H9 (cell line): ENCODE measurements at regions not wholly inside any gene's neighbourhood (a gene's known extent, or its start where the extent isn't known, plus 50 kb on each side); places are given as distances from the start of the nearest gene placed in this dataset.

ENCODE experiments used
- DNase-seq: peaks from one replicate; pipeline ENCODE4 v3.0.0-alpha.2; 2017
- H2AFZ ChIP-seq: one replicate; pipeline ENCODE4 v1.6.1; 2013; ENCODE audit warnings: mild to moderate bottlenecking, low read length, control low read depth, moderate library complexity
- H2AK5ac ChIP-seq: 2 replicates; pipeline ENCODE4 v1.6.1; 2013; ENCODE audit warnings: low read length, control low read depth, mixed read lengths; ENCODE audit not compliant: insufficient read length
- H2BK120ac ChIP-seq: one replicate; pipeline ENCODE4 v1.6.1; 2013; ENCODE audit warnings: low read depth, mild to moderate bottlenecking, low read length, control low read depth, inconsistent platforms; ENCODE audit not compliant: poor library complexity, severe bottlenecking
- H2BK12ac ChIP-seq: 2 replicates; pipeline ENCODE4 v1.6.1; 2013; ENCODE audit warnings: low read length, control low read depth, mixed read lengths, low read depth; ENCODE audit not compliant: insufficient read length
- H2BK15ac ChIP-seq: 2 replicates; pipeline ENCODE4 v1.6.1; 2013; ENCODE audit warnings: low read depth, low read length, control low read depth
- H2BK20ac ChIP-seq: one replicate; pipeline ENCODE4 v1.6.1; 2013; ENCODE audit warnings: low read depth, mild to moderate bottlenecking, low read length, control low read depth, inconsistent platforms; ENCODE audit not compliant: poor library complexity, severe bottlenecking
- H2BK5ac ChIP-seq: 2 replicates; pipeline ENCODE4 v1.6.1; 2013; ENCODE audit warnings: low read length, control low read depth, mixed read lengths; ENCODE audit not compliant: insufficient read length
- H3K14ac ChIP-seq: 2 replicates; pipeline ENCODE4 v1.6.1; 2013; ENCODE audit warnings: low read length, control low read depth; ENCODE audit not compliant: insufficient read depth
- H3K18ac ChIP-seq: 2 replicates; pipeline ENCODE4 v1.6.1; 2013; ENCODE audit warnings: low read depth, mild to moderate bottlenecking, mixed read lengths, low read length, control low read depth; ENCODE audit not compliant: insufficient read length
- H3K23ac ChIP-seq: 2 replicates; pipeline ENCODE4 v1.6.1; 2013; ENCODE audit warnings: low read length, control low read depth, mixed read lengths, low read depth; ENCODE audit not compliant: insufficient read length
- H3K23me2 ChIP-seq: 2 replicates; pipeline ENCODE4 v1.6.1; 2013; ENCODE audit warnings: low read depth, mild to moderate bottlenecking, mixed read lengths, low read length, control low read depth; ENCODE audit not compliant: insufficient read length, poor library complexity, severe bottlenecking
- H3K27ac ChIP-seq: 2 replicates; pipeline ENCODE4 v1.5.1; 2013; ENCODE audit warnings: low read length, control low read depth, mixed read lengths, low read depth; ENCODE audit not compliant: insufficient read length
- H3K27me3 ChIP-seq: 2 replicates; pipeline ENCODE4 v1.6.1; 2013; ENCODE audit warnings: low read length, control low read depth, inconsistent platforms; ENCODE audit not compliant: insufficient read depth
- H3K4ac ChIP-seq: 2 replicates; pipeline ENCODE4 v1.6.1; 2013; ENCODE audit warnings: low read depth, mild to moderate bottlenecking, control low read depth, inconsistent platforms, low read length, moderate library complexity
- H3K4me1 ChIP-seq: 2 replicates; pipeline ENCODE4 v1.6.1; 2013; ENCODE audit warnings: low read length, control low read depth, inconsistent platforms; ENCODE audit not compliant: insufficient read depth
- H3K4me2 ChIP-seq: 2 replicates; pipeline ENCODE4 v1.6.1; 2013; ENCODE audit warnings: low read length, control low read depth, mixed read lengths; ENCODE audit not compliant: insufficient read length, insufficient read depth
- H3K56ac ChIP-seq: 2 replicates; pipeline ENCODE4 v1.6.1; 2013; ENCODE audit warnings: low read depth, mild to moderate bottlenecking, mixed read lengths, low read length, control low read depth; ENCODE audit not compliant: insufficient read length
- H3K79me1 ChIP-seq: 2 replicates; pipeline ENCODE4 v1.6.1; 2013; ENCODE audit warnings: low read depth, mild to moderate bottlenecking, moderate library complexity, low read length, control low read depth, inconsistent platforms; ENCODE audit not compliant: insufficient read depth, poor library complexity, severe bottlenecking
- H3K79me2 ChIP-seq: 2 replicates; pipeline ENCODE4 v1.6.1; 2013; ENCODE audit warnings: low read length, control low read depth, inconsistent platforms; ENCODE audit not compliant: insufficient read depth
- H3K9ac ChIP-seq: 2 replicates; pipeline ENCODE4 v1.6.1; 2013; ENCODE audit warnings: low read length, control low read depth, mixed read lengths; ENCODE audit not compliant: insufficient read length; ENCODE audit errors: extremely low read depth
- H3K9me3 ChIP-seq: one replicate; pipeline ENCODE4 v1.6.1; 2013; ENCODE audit warnings: low read depth, low read length, inconsistent platforms; ENCODE audit not compliant: control insufficient read depth
- H3T11ph ChIP-seq: one replicate; pipeline ENCODE4 v1.6.1; 2013; ENCODE audit warnings: mild to moderate bottlenecking, low read length, control low read depth, inconsistent platforms
- H4K20me1 ChIP-seq: one replicate; pipeline ENCODE4 v1.6.1; 2013; ENCODE audit not compliant: control insufficient read depth, insufficient read length, insufficient read depth
- H4K5ac ChIP-seq: 2 replicates; pipeline ENCODE4 v1.6.1; 2013; ENCODE audit warnings: low read depth, mild to moderate bottlenecking, mixed read lengths, low read length, control low read depth; ENCODE audit not compliant: insufficient read length
- H4K8ac ChIP-seq: replicated peaks from 2 replicates; pipeline ENCODE4 v1.6.1; 2013; ENCODE audit warnings: low read length, control low read depth, mixed read lengths, low read depth; ENCODE audit not compliant: insufficient read length
- H4K91ac ChIP-seq: 2 replicates; pipeline ENCODE4 v1.6.1; 2013; ENCODE audit warnings: low read depth, mild to moderate bottlenecking, moderate library complexity, mixed read lengths, low read length, control low read depth; ENCODE audit not compliant: insufficient read length
- H3K27ac Mint-ChIP-seq, 3 experiments: 2 replicates in 2 of 3; 3 replicates in 1 of 3; pipeline ENCODE4 v1.8.0; 2020 to 2021; ENCODE audit warnings: mixed read lengths in 3 of 3, mild to moderate bottlenecking in 1 of 3, moderate library complexity in 1 of 3
- H3K27me3 Mint-ChIP-seq: 2 replicates; pipeline ENCODE4 v1.8.0; 2021; ENCODE audit warnings: low read depth, mild to moderate bottlenecking, moderate library complexity, mixed read lengths
- H3K36me3 Mint-ChIP-seq, 3 experiments: 2 replicates in 2 of 3; 3 replicates in 1 of 3; pipeline ENCODE4 v1.8.0; 2020 to 2021; ENCODE audit warnings: low read depth in 3 of 3, mixed read lengths in 3 of 3; ENCODE audit not compliant: insufficient read depth in 1 of 3
- H3K4me1 Mint-ChIP-seq, 2 experiments: 2 replicates each; pipeline ENCODE4 v1.8.0; 2020; ENCODE audit warnings: mixed read lengths in 2 of 2
- H3K4me3 Mint-ChIP-seq, 2 experiments: 2 replicates in 1 of 2; 3 replicates in 1 of 2; pipeline ENCODE4 v1.8.0; 2020 to 2021; ENCODE audit warnings: mild to moderate bottlenecking in 2 of 2, mixed read lengths in 2 of 2, moderate library complexity in 1 of 2
- H3K9me3 Mint-ChIP-seq, 2 experiments: 2 replicates in 1 of 2; 3 replicates in 1 of 2; pipeline ENCODE4 v1.8.0; 2020; ENCODE audit warnings: mild to moderate bottlenecking in 2 of 2, mixed read lengths in 2 of 2, moderate library complexity in 1 of 2
- CTCF ChIP-seq: fragments of 200-600 bp; sonication (generic); conservative IDR thresholded peaks from 3 replicates; pipeline ENCODE4 v1.8.0; 2021; ENCODE audit warnings: antibody characterized with exemption, mild to moderate bottlenecking
- WGBS: extraction: QIAGEN DNeasy Blood & Tissue Kit; methylation state at CpG from one replicate; pipeline ENCODE4 v1.1.7; 2013; ENCODE audit warnings: missing lambda C conversion rate, low lambda C conversion rate, mixed read lengths; ENCODE audit not compliant: insufficient read length; ENCODE audit errors: extremely low coverage; 5-methylcytosine and 5-hydroxymethylcytosine counted together

- Histone ChIP-seq H2AK5ac (no peak overlapping the region), H4K91ac (no peak overlapping the region), H2BK20ac (no peak overlapping the region), H3K4me1 (no peaks in the 10 kb centered on the region), H3K27me3 (no peaks in the 10 kb centered on the region), H3K9ac (no peak overlapping the region), H3K27ac (no peak overlapping the region), H2BK15ac (no peak overlapping the region), H3K79me1 (no peaks in the 10 kb centered on the region), H3K79me2 (no peaks in the 10 kb centered on the region), H4K20me1 (no peaks in the 10 kb centered on the region), H3K23me2 (no peaks in the 10 kb centered on the region), H4K8ac (no peak overlapping the region), H4K5ac (no peak overlapping the region), H3K9me3 (no peaks in the 10 kb centered on the region), H2AFZ (no peak overlapping the region), H3K18ac (no peak overlapping the region), H2BK120ac (no peak overlapping the region), H3K56ac (no peak overlapping the region), H3K4ac (no peak overlapping the region), H3K14ac (no peak overlapping the region), H2BK5ac (no peak overlapping the region), H3T11ph (no peak overlapping the region), H3K4me2 (no peak overlapping the region), H2BK12ac (no peak overlapping the region), H3K23ac (no peak overlapping the region)
- Mint-ChIP-seq H3K36me3 (peaks cover 0 to 13% (median 0%) of the 10 kb centered on the region in 3 experiments; a peak in 5 of 7 replicates), H3K9me3 (peaks cover 11 to 16% of the 10 kb centered on the region in 2 experiments), H3K4me1 (peaks cover 6 to 7% of the 10 kb centered on the region in 2 experiments), H3K4me3 (no peak overlapping the region), H3K27me3 (peaks cover 2% of the 10 kb centered on the region), H3K27ac (no peak overlapping the region)
- TF ChIP-seq CTCF = no peak
- WGBS = no CpG with 5 or more reads among the region's 5 CpGs
- no peak for DNase-seq
Observed at GRCh38 chr11:113596658-113597057, 109.5 kb downstream of the TMPRSS5 start.
